Activated T-cell treated with anti-CD3 and anti-CD28 coated beads for 1 hour (primary cell): ENCODE measurements at regions not wholly inside any gene's neighbourhood (a gene's known extent, or its start where the extent isn't known, plus 50 kb on each side); places are given as distances from the start of the nearest gene placed in this dataset.
"Not testable (repeated sequence)": the region's sequence is repeated elsewhere in the genome, so short reads cannot be mapped to it uniquely, and the experiment has no call there.

ENCODE experiments used
- DNase-seq: peaks from one replicate; pipeline ENCODE4 v3.0.0-alpha.2; 2020; ENCODE audit warnings: low read depth

DNA sequence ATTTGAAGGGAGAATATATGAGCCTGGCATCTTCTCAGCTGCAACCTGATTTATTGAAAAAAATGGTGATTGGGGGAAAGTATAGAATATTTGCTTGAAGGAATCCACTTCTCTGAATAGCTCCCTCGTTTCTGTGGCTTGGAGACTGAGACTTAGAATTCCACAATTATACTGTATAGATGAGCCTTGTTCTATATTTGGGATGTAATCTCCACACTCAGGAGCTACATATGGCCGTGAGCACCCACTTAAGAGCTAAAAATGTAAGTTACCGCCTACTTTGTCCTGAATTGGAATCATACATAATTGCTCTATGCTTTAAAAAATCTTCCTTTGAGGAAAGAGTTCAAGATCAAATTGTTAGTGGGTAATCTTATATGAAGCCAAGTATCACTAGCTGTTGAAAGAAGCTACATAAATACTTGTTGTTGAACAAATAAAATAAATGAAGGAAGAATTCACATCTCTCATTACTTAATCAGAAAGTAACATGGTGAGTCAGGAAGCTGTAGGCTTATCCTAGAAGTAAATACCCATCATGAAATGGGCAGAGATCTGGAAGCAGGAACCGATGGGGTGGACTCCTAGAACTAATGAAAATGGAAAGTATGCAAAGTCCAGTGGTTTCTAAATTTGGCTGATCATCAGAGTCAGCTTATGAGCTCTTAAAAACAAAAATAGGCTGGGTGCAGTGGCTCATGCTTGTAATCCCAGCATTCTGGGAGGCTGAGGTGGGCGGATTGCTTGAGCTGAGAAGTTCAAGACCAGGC is 254.3 kb downstream of the SOX4 start:
- no peak for DNase-seq

- DNase-seq: no peak
Measured at GRCh38 chr6:21850691-21851090, 257.1 kb downstream of the SOX4 start.

DNA sequence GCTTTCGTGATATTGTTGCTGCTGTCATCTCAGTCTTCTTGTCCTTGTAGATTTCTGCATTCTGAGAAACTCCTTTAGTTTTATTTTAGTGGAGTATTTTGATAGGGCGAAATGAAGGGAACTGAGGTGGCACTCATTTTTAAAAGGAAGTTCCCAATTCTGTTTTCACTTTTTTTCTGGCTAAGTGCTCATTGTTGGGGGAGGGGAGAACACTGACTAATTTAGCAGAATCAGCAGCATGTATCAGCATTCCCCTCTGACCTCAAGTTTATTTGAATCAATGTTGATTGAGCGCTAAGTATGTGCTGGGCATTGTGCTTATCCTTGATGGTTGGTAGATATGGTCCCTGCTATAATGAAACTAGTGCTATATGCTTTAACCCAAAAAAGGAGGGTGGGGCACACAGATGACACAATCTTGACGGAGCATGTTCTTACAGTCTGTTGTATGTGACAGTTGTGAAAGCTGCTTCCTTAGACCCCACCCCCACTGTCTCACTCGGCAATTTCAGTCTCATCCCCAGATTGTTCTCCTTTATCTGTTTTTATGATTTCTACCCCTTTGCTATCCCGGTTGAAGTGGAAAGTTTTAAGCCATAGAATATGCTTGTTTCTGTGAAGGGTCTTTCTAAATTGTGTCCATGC is 262.4 kb downstream of the SOX4 start:
- DNase-seq: no peak

- DNase-seq: no peak
Measured at GRCh38 chr6:21856456-21856825, 262.9 kb downstream of the SOX4 start.

DNA sequence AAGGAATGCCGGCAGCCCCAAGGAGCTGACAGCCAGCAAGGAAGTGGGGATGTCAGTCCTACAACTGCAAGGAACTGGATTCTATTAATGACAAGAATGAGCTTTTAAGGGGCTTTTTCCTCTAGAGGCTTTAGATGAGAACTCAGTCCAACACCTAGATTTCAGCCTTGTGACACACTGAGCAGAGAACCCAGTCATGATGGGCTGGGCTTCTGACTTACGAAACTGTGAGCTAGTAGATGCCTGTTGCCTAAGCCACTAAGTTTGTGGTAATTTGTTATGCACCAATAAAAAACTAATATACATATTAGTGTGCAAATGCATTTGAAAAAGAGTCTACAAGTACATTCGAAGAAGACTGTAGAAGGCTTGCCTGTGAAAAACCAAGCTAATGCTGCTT is 263.3 kb downstream of the SOX4 start:
- DNase-seq: no peak

DNA sequence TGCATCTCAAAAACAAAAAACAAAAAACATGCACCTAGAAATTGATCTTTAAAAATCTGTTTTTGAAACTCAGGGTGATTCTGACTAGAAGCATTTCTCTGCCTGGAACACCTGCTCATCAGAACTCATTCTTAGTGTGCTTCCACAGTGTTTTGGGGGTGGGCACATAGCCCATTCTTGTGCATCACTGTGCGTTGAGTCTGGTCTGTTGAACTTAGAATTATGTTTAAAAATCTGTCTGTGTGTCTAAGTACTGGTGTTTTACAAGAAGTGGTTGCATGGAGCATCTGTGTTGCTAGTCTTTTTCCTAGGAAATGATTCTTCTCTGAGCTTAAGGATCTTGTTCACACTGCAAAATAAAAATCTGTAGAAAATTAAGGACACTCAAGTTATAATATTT is 264.5 kb downstream of the SOX4 start:
- no peak for DNase-seq

DNA sequence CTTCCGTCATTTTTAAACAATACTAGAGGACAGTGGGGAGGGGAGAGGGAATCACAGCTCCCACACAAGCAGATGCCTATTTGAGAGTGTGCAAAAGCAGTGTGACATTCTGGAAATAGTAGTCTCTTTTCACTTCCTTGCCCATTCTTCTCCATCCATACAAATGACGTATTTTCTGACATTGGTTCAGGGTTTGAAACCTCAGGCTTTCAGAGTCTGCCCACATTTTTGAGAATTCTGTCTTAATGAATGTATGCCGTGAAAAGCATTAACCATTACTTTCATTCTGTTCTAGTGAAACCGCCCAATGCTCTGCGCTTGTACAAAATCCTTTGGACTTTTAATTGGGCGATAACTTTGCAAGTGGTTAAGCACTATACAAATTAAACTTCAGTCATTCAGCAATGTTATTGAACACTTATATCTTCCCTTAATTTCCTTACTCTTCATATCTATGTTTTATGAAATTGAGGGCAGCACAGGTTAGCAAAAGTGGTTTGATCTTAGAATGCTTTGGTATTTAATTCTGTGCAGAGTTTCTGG is 265.7 kb downstream of the SOX4 start:
- DNase-seq: no peak

DNA sequence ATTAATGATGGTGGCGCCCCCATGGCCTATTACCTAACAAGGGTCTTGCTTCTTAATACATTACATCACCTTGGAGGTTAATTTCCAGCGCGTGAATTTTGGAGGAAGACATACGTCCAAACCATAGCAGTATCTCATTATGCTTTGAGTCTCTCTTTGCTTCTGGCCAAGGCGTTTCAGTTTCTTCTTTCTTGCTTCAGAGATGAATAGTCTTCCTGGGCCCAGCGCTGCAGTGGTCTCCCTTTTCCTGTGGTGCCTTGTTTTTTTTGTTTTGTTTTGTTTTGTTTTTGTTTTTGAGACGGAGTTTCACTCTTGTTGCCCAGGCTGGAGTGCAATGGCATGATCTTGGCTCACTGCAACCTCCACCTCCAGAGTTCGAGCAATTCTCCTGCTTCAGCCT is 268.4 kb downstream of the SOX4 start:
- no peak for DNase-seq

GRCh38 chr6:21864206-21864605 is 270.7 kb downstream of the SOX4 start:
- no peak for DNase-seq

DNA sequence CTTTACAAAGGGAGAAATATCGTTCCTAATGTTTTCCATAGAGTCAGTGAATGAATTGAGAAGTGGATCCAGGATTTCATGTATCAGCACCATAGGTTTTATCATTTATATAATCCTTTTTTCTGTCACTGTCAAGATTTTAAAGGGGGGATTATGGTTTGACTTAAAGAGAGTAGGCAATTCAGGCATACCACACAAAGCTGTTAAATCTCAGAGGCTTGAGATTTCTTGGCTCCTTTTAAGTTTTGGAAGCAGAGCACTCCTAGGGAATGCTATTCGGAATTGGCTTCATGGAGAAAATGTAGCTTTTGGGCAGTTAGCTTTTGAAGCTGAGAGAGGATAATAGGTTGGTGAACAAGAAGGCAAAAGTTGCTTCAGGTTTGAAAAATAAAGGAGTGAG is 274.7 kb downstream of the SOX4 start:
- DNase-seq: no peak

DNA sequence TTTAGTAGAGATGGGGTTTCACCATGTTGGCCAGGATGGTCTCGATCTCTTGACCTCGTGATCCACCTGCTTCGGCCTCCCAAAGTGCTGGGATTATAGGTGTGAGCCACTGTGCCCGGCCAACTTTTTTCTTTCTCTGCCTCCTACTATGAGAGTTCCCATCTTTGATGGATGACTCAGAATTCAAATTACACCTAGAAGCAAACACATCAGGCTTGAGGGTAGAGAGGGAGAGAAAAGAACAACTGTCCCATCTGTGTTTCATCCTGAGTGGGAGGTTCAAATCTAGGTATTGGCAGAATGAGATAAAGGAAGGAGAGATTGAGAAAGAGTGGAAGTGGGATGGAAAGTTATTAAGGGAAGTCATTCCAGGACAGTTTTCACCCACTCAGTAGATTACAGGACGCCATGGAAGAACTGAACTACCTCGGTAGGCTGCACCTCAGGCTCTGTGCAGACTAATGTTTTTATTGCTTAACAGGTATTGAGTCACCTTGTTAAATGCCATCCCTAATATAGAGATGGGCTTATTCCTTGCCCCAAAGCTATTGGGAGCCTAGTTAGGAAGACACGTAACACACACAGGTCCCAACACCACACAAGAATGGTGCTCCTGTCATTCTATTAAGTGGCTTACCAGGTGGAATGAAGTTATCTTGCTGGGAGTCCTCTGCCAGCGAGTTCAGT is 275.7 kb downstream of the SOX4 start:
- DNase-seq: no peak

- DNase-seq: no peak
Measured at GRCh38 chr6:21870076-21870730, 276.7 kb downstream of the SOX4 start.

DNA sequence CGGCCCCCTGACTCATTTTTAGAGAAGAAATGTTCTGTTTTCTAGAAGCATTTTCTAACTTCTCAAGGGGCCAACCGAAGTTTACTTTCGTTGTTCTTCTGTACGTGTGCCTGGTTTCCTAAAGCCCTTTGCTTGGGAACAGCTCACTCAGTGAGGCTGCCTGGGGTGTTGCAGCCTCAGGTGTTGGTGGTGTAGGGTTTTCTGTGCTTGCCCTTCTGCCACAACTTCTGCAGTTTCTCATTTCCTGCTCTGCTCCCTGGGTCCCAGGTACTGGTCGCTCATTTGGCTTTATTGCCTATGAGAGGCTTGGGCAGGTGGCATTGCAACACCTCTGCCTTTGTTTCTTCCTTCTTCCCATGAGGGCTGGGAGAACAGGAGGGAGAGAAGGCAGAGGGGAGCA is 278.3 kb downstream of the SOX4 start:
- DNase-seq: no peak

DNA sequence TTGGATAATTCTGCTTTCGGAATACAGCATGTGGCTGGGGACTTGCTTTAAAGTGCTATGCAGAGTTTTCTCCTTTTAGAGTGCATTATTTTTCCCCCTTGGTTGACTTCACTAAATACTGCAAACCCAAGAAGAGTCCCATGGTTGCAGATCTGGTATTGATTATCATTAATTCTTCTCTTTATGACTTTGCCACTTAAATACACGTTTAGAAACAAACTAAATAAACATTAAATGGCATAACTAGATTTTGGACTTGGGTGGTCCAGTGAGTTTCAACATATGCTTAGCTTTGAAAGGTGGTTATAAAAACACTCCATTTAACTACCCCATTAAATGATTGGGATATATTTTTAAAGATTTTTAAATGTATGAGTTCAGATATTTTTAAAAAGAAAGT is 279.2 kb downstream of the SOX4 start:
- DNase-seq: no peak

DNA sequence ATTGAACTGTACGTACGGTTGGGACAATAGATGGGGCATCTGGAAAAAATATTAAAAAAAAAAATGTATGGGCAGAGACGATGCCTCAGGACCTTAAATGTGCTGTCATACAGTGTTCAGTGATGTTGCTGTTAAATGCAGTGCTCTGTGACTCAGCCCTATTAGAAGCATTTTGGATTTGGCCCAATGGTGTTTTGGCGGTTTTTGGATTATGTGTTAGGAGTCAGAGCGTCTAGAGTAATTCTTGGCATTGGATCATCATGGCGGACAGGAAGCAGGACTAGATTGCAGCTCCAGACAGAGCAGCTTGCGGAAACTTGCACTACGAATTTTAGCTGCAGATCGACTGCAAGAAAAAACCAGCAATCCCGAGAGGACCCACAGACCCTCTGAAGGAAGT is 280.0 kb downstream of the SOX4 start:
- DNase-seq: no peak

GRCh38 chr6:21874372-21874771 is 280.8 kb downstream of the SOX4 start:
- no peak for DNase-seq

- not testable (repeated sequence) for DNase-seq
Measured at GRCh38 chr6:21877037-21877436, 283.5 kb downstream of the SOX4 start.

- not testable (repeated sequence) for DNase-seq
Measured at GRCh38 chr6:21880249-21880648, 286.7 kb downstream of the SOX4 start.

DNA sequence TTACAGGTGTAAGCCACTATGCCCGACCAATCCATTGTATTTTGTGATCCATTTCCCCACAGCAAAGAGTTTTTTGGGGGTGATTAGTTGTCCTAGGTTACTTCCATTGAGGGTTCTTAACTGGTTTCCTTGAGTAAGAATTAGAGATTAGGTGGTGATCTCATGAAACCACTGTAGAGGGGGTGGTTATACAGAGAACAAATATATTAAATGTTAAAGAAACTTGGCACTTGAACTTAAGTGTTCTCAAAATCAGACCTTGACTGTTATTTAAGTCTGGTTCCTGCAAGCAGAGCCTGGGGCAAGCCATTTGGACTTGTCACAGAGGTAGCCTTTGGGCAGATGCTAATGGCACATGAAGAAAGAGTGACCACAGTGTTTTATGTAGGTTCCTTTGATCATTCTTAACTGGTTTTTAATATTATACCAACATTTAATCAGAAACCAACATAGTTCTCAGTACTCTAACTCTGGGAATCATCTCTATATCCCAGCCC is 288.5 kb downstream of the SOX4 start:
- no peak for DNase-seq

DNA sequence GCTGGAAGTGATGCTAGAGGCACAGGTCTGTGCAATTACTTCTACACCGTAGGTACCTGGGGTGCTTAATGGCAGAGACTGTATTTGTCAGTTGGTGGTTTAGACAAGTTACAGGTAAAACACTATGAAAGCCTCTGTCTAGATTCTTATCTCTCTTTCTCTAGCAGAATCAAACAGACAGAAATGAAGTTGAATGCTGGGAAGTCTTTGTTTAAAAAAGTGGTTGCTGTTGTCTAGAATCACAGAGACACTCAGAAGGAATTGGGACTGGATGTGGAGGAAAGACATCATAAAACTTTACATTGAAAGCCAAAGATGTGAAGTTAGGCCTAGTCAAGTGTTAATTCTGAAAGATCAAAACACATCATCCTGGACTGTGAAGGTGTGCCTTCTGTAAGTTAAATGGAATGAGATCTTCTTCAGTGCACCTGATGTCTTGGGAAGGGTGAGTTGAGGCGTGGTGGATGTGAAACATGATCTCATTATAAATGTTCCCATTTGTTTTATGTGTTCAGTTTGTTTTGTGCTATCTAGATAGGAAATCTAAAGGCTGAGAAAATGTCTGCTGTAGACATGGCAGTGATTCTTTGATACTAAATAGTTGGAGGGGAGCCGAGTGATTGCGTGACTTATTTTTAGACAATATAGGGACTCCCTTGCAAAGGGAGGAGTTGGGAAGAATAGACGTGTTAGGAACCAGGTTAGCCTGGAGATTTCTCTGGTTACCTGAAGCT is 290.2 kb downstream of the SOX4 start:
- no peak for DNase-seq

- DNase-seq: no peak
Measured at GRCh38 chr6:21885111-21885510, 291.6 kb downstream of the SOX4 start.
